ENCODE measurements at regions not wholly inside any gene's neighbourhood (a gene's known extent, or its start where the extent isn't known, plus 50 kb on each side); places are given as distances from the start of the nearest gene placed in this dataset.

DNA sequence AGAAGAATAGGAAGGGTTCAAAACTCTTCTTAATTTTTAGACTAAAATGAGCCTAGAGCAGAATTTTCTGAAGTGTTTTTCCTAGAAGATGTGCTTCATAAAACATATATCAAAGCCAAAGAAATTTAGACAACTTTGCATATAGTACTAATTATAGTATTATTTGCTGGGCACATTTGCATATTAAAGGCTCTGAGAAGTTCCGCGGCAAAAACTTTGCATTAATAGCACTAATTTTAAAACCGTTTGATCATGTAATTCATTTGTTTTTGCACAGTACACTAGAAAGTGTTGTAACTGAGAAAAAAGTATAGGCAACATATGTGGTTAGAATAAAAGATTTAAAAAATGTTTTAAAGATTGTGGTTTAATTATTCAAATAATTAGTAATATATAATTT, 412.0 kb upstream of the NR2F2 start (continued):
- TF ChIP-seq THAP11 (CRISPR knock-in tag; IDR thresholded peaks at IDR 0.05) (no peak), CENPX (CRISPR knock-in tag; IDR thresholded peaks at IDR 0.05) (no peak)

DNA sequence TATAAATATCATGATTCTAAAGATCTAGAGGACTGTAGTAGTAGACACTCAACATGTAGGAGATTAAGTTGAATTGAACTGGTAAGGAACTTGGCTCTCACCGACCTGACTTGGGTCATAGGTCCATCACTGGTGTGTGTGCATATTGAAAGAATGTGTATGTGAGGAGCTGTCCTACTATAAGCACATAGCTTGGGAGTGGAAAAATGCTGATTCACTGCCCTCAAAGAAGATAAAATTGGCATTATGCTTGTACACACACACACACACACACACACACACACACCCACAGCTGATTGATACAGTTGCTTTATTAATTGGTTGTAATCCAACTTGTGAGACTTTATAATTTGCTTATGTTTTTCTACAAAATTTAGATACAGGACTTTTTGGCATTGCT, 411.0 kb upstream of the NR2F2 start:
- Histone ChIP-seq H3K27me3 (ENCODE audit: control insufficient read depth in 1 of 2, insufficient read depth in 2 of 2, low read length in 2 of 2) (no peaks in the 10 kb centered on the region), H3K36me3 (replicated peaks in 1 of 2; ENCODE audit: control insufficient read depth in 1 of 2, insufficient read depth in 2 of 2, low read length in 2 of 2) (no peaks in the 10 kb centered on the region), H3K4me2 (ENCODE audit: low read depth, low read length) (no peak overlapping the region), H3K9me3 (ENCODE audit: low read length) (no peaks in the 10 kb centered on the region), H3K4me1 (ENCODE audit: insufficient read depth, low read length) (peaks cover 5% of the 10 kb centered on the region; the same call in 1 of the 2 replicates), H3K79me2 (ENCODE audit: insufficient read depth, low read length) (no peaks in the 10 kb centered on the region), H3K27ac (ENCODE audit: extremely low read length, insufficient read depth, low read length) (no peak overlapping the region), H2AFZ (ENCODE audit: low read length) (no peak overlapping the region), H3K4me3 (replicated peaks in 1 of 3; ENCODE audit: insufficient read depth in 1 of 3, low read depth in 2 of 3, low read length in 3 of 3) (no peak overlapping the region), H4K20me1 (ENCODE audit: insufficient read depth, low read length) (no peaks in the 10 kb centered on the region), H3K9ac (ENCODE audit: insufficient read depth, low read depth, low read length) (no peak overlapping the region)
- no peak for DNase-seq (ENCODE audit: low spot score)
- no peak for FAIRE-seq
- ChIA-PET CTCF (ENCODE audit: low intra/inter-chr PET ratio, low total read pairs) (no interaction called here), POLR2A (no interaction called here)
- in situ Hi-C loops (cut with HindIII; ENCODE audit: extremely low pct_ligation_motif_present, low pct_unique_long_range_greater_than_20kb) (no loop called here), intact Hi-C loops (cut with micrococcal nuclease; ENCODE audit: unreplicated experiment) (loop anchor here (10.0 kb wide), 1 partner anchor 435 kb away; no protein-coding TSS in a partner anchor)
- WGBS (ENCODE audit: low lambda C conversion rate) = 0% methylated on average over 1 of the region's 1 CpG
- TF ChIP-seq ZNF124 (CRISPR knock-in tag; IDR thresholded peaks at IDR 0.05) = no peak
- no peak for TF ChIP-seq MEIS1 (CRISPR knock-in tag; IDR thresholded peaks at IDR 0.05; ENCODE audit: borderline replicate concordance)
- no peak for TF ChIP-seq ZNF737 (CRISPR knock-in tag; IDR thresholded peaks at IDR 0.05; ENCODE audit: borderline replicate concordance)
- TF ChIP-seq, protein P1, sequence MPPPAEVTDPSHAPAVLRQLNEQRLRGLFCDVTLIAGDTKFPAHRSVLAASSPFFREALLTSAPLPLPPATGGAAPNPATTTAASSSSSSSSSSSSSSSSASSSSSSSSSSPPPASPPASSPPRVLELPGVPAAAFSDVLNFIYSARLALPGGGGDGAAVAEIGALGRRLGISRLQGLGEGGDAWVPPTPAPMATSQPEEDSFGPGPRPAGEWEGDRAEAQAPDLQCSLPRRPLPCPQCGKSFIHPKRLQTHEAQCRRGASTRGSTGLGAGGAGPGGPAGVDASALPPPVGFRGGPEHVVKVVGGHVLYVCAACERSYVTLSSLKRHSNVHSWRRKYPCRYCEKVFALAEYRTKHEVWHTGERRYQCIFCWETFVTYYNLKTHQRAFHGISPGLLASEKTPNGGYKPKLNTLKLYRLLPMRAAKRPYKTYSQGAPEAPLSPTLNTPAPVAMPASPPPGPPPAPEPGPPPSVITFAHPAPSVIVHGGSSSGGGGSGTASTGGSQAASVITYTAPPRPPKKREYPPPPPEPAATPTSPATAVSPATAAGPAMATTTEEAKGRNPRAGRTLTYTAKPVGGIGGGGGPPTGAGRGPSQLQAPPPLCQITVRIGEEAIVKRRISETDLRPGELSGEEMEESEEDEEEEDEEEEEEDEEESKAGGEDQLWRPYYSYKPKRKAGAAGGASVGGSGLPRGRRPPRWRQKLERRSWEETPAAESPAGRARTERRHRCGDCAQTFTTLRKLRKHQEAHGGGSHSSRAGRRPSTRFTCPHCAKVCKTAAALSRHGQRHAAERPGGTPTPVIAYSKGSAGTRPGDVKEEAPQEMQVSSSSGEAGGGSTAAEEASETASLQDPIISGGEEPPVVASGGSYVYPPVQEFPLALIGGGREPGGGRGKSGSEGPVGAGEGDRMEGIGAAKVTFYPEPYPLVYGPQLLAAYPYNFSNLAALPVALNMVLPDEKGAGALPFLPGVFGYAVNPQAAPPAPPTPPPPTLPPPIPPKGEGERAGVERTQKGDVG (CRISPR knock-in tag; IDR thresholded peaks at IDR 0.05; ENCODE audit: borderline replicate concordance) = no peak
- no peak for TF ChIP-seq GATAD1 (CRISPR knock-in tag; IDR thresholded peaks at IDR 0.05)
- TF ChIP-seq, protein P2, sequence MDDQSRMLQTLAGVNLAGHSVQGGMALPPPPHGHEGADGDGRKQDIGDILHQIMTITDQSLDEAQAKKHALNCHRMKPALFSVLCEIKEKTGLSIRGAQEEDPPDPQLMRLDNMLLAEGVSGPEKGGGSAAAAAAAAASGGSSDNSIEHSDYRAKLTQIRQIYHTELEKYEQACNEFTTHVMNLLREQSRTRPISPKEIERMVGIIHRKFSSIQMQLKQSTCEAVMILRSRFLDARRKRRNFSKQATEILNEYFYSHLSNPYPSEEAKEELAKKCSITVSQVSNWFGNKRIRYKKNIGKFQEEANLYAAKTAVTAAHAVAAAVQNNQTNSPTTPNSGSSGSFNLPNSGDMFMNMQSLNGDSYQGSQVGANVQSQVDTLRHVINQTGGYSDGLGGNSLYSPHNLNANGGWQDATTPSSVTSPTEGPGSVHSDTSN (CRISPR knock-in tag; IDR thresholded peaks at IDR 0.05; ENCODE audit: borderline replicate concordance) = no peak
- no peak for TF ChIP-seq ZNF7 (CRISPR knock-in tag; IDR thresholded peaks at IDR 0.05)
- no peak for TF ChIP-seq EP300 (IDR thresholded peaks at IDR 0.05; ENCODE audit: low read depth in 2 of 2, low read length in 2 of 2)
- no peak for TF ChIP-seq EP300 (CRISPR knock-in tag; IDR thresholded peaks at IDR 0.05; ENCODE audit: borderline replicate concordance)
- no peak for TF ChIP-seq ZNF263 (CRISPR knock-in tag; IDR thresholded peaks at IDR 0.05)
- TF ChIP-seq, protein P3, sequence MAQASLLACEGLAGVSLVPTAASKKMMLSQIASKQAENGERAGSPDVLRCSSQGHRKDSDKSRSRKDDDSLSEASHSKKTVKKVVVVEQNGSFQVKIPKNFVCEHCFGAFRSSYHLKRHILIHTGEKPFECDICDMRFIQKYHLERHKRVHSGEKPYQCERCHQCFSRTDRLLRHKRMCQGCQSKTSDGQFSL (CRISPR knock-in tag; IDR thresholded peaks at IDR 0.05) = no peak
- TF ChIP-seq HNRNPLL (IDR thresholded peaks at IDR 0.05; ENCODE audit: low read depth, low read length, poor library complexity, severe bottlenecking) = no peak
- TF ChIP-seq MTF1 (CRISPR knock-in tag; IDR thresholded peaks at IDR 0.05) = no peak
- TF ChIP-seq ZNF296 (CRISPR knock-in tag; conservative IDR thresholded peaks at IDR 0.05) = no peak
- TF ChIP-seq NR1H2 (CRISPR knock-in tag; IDR thresholded peaks at IDR 0.05; ENCODE audit: borderline replicate concordance, low read depth) = no peak
- TF ChIP-seq RARA (CRISPR knock-in tag; IDR thresholded peaks at IDR 0.05) = no peak
- no peak for ATAC-seq
- BruUV-seq (replicated peaks) = no TSS peak
